ENCODE measurements at regions not wholly inside any gene's neighbourhood (a gene's known extent, or its start where the extent isn't known, plus 50 kb on each side); places are given as distances from the start of the nearest gene placed in this dataset.
A peak's percentile ranks its signal among the peaks of the same experiment; 100 is the strongest.

- Histone ChIP-seq H3K4me3 (no peak overlapping the region), H3K27ac (no peak overlapping the region)
Observed at GRCh38 chr3:40867797-40868196, 331.5 kb upstream of the CTNNB1 start.

GRCh38 chr3:40869013-40869412, 330.3 kb upstream of the CTNNB1 start:
- H3K4me3 ChIP-seq = no peak overlapping the region
- no peak for TF ChIP-seq CTCF (IDR thresholded peaks at IDR 0.05; ENCODE audit: low read depth, low read length)
- peaks cover 17% of the 10 kb centered on the region for H3K4me1 ChIP-seq (ENCODE audit: low read depth)
- no peaks in the 10 kb centered on the region for H3K27me3 ChIP-seq
- H3K27ac ChIP-seq = no peak overlapping the region
- DNase-seq (ENCODE audit: low read depth in 1 of 2, low spot score in 1 of 2) = peak in 1 of 2 donors; percentile 25
- H3K36me3 ChIP-seq = no peaks in the 10 kb centered on the region
- H3K9me3 ChIP-seq (ENCODE audit: low read depth) = no peaks in the 10 kb centered on the region

More at GRCh38 chr3:40867797-40868196, 331.5 kb upstream of the CTNNB1 start:
- H3K4me1 ChIP-seq (ENCODE audit: low read depth) = peaks cover 5% of the 10 kb centered on the region
- H3K27me3 ChIP-seq = no peaks in the 10 kb centered on the region
- H3K9me3 ChIP-seq (ENCODE audit: low read depth) = no peaks in the 10 kb centered on the region
- H3K36me3 ChIP-seq = no peaks in the 10 kb centered on the region
- no peak for TF ChIP-seq CTCF (IDR thresholded peaks at IDR 0.05; ENCODE audit: low read depth, low read length)
- no peak for DNase-seq (ENCODE audit: low read depth in 1 of 2, low spot score in 1 of 2)

- no peak for TF ChIP-seq CTCF (IDR thresholded peaks at IDR 0.05; ENCODE audit: low read depth, low read length)
- no peak for DNase-seq (ENCODE audit: low read depth in 1 of 2, low spot score in 1 of 2)
- H3K9me3 ChIP-seq (ENCODE audit: low read depth) = no peaks in the 10 kb centered on the region
- H3K4me1 ChIP-seq (ENCODE audit: low read depth) = peaks cover 18% of the 10 kb centered on the region
- no peak overlapping the region for H3K4me3 ChIP-seq
- no peaks in the 10 kb centered on the region for H3K36me3 ChIP-seq
- H3K27ac ChIP-seq = no peak overlapping the region
- H3K27me3 ChIP-seq = no peaks in the 10 kb centered on the region
Observed at GRCh38 chr3:40869939-40870338, 329.4 kb upstream of the CTNNB1 start.

GRCh38 chr3:40871394-40871793, 327.9 kb upstream of the CTNNB1 start:
- Histone ChIP-seq H3K36me3 (no peaks in the 10 kb centered on the region), H3K4me3 (no peak overlapping the region), H3K9me3 (ENCODE audit: low read depth) (no peaks in the 10 kb centered on the region), H3K4me1 (ENCODE audit: low read depth) (peaks cover 19% of the 10 kb centered on the region), H3K27ac (no peak overlapping the region), H3K27me3 (no peaks in the 10 kb centered on the region)
- no peak for DNase-seq (ENCODE audit: low read depth in 1 of 2, low spot score in 1 of 2)
- no peak for TF ChIP-seq CTCF (IDR thresholded peaks at IDR 0.05; ENCODE audit: low read depth, low read length)

GRCh38 chr3:40872258-40872920, 326.9 kb upstream of the CTNNB1 start:
- no peak for TF ChIP-seq CTCF (IDR thresholded peaks at IDR 0.05; ENCODE audit: low read depth, low read length)
- Histone ChIP-seq H3K27ac (no peak overlapping the region), H3K27me3 (no peaks in the 10 kb centered on the region), H3K36me3 (no peaks in the 10 kb centered on the region), H3K9me3 (ENCODE audit: low read depth) (no peaks in the 10 kb centered on the region), H3K4me3 (no peak overlapping the region), H3K4me1 (ENCODE audit: low read depth) (peaks cover 26% of the 10 kb centered on the region)
- DNase-seq (ENCODE audit: low read depth in 1 of 2, low spot score in 1 of 2) = no peak
